Keratinocyte (primary cell): ENCODE measurements at regions not wholly inside any gene's neighbourhood (a gene's known extent, or its start where the extent isn't known, plus 50 kb on each side); places are given as distances from the start of the nearest gene placed in this dataset.

Experiments
- DNase-seq: peaks from one replicate; pipeline ENCODE4 v3.0.0-alpha.2; 2011; ENCODE audit warnings: low read depth, missing footprints, low spot score
- FAIRE-seq: peaks from 2 replicates; lab custom pipeline; 2011; peaks lifted over from hg19 to GRCh38; lab: Jason Lieb, UNC
- H2AFZ ChIP-seq: 2 replicates; pipeline ENCODE4 v1.6.0; 2012; ENCODE audit warnings: low read length, control low read depth, inconsistent platforms; ENCODE audit not compliant: control insufficient read depth
- H3K27ac ChIP-seq: 2 replicates; pipeline ENCODE4 v1.5.1; 2011; ENCODE audit warnings: low read length; ENCODE audit not compliant: control insufficient read depth, insufficient read depth
- H3K27me3 ChIP-seq: 3 replicates; pipeline ENCODE4 v1.6.0; 2011; ENCODE audit warnings: low read length; ENCODE audit not compliant: control insufficient read depth, insufficient read depth; ENCODE audit errors: extremely low read depth
- H3K36me3 ChIP-seq, 2 experiments: 2 replicates in 1 of 2; 3 replicates in 1 of 2; pipeline ENCODE4 v1.5.1; 2011; ENCODE audit warnings: low read length in 2 of 2, mild to moderate bottlenecking in 1 of 2; ENCODE audit not compliant: control insufficient read depth in 2 of 2, insufficient read depth in 2 of 2; ENCODE audit errors: extremely low read depth in 1 of 2
- H3K4me1 ChIP-seq: 3 replicates; pipeline ENCODE4 v1.5.1; 2011; ENCODE audit warnings: low read length; ENCODE audit not compliant: control insufficient read depth, insufficient read depth; ENCODE audit errors: extremely low read depth
- H3K4me2 ChIP-seq: 3 replicates; pipeline ENCODE4 v1.6.0; 2011; ENCODE audit warnings: low read depth, low read length; ENCODE audit not compliant: control insufficient read depth, insufficient read depth; ENCODE audit errors: extremely low read depth
- H3K4me3 ChIP-seq, 3 experiments: fragments of 200-600 bp in 1 of 3; sonication (generic) in 1 of 3; 2 replicates in 2 of 3; 3 replicates in 1 of 3; pipeline ENCODE4 v1.5.1; 2011 to 2016; ENCODE audit warnings: low read length in 3 of 3, mild to moderate bottlenecking in 3 of 3, control low read depth in 2 of 3, inconsistent platforms in 1 of 3, low read depth in 1 of 3, mixed read lengths in 1 of 3, mixed run types in 1 of 3, moderate library complexity in 1 of 3; ENCODE audit not compliant: control insufficient read depth in 2 of 3, insufficient read depth in 2 of 3; ENCODE audit errors: extremely low read depth in 1 of 3
- H3K79me2 ChIP-seq: 2 replicates; pipeline ENCODE4 v1.6.0; 2012; ENCODE audit warnings: low read length; ENCODE audit not compliant: control insufficient read depth, insufficient read depth
- H3K9ac ChIP-seq: 3 replicates; pipeline ENCODE4 v1.6.0; 2011; ENCODE audit warnings: low read length; ENCODE audit not compliant: control insufficient read depth, insufficient read depth; ENCODE audit errors: extremely low read depth
- H3K9me1 ChIP-seq: 3 replicates; pipeline ENCODE4 v1.6.0; 2011; ENCODE audit warnings: low read length; ENCODE audit not compliant: control insufficient read depth, insufficient read depth; ENCODE audit errors: extremely low read depth
- H3K9me3 ChIP-seq: 2 replicates; pipeline ENCODE4 v1.5.1; 2012; ENCODE audit warnings: low read depth, low read length; ENCODE audit not compliant: control insufficient read depth
- H4K20me1 ChIP-seq: 3 replicates; pipeline ENCODE4 v1.6.0; 2011; ENCODE audit warnings: low read length; ENCODE audit not compliant: control insufficient read depth, insufficient read depth; ENCODE audit errors: extremely low read depth
- CTCF ChIP-seq, 3 experiments: IDR thresholded peaks in 1 of 3; conservative IDR thresholded peaks in 1 of 3; optimal IDR thresholded peaks in 1 of 3; 2 replicates in 2 of 3; 3 replicates in 1 of 3; pipeline versions ENCODE3 to v1.5.1; 2011; ENCODE audit warnings: low read length in 3 of 3, mild to moderate bottlenecking in 3 of 3, moderate library complexity in 2 of 3, control low read depth in 1 of 3, inconsistent platforms in 1 of 3; ENCODE audit not compliant: insufficient read depth in 2 of 3; ENCODE audit errors: extremely low read depth in 1 of 3
- EZH2 ChIP-seq: IDR thresholded peaks from one replicate; pipeline ENCODE4 v1.6.1; 2012; ENCODE audit warnings: inconsistent platforms, mild to moderate bottlenecking, low read length, moderate library complexity
- dilution Hi-C: fragments of 300-500 bp; cut with MboI; formaldehyde crosslinking; loops from one replicate; pipeline ENCODE4 v1.7.0; 2020; ENCODE audit warnings: low sequenced_read_pairs; ENCODE audit not compliant: extremely low pct_ligation_motif_present

- no peaks in the 10 kb centered on the region for H3K27me3 ChIP-seq
- dilution Hi-C loops: no loop called here
Measured at GRCh38 chr5:179438011-179438441, 92.8 kb upstream of the ADAMTS2 start.

GRCh38 chr5:179437341-179438001, 92.2 kb upstream of the ADAMTS2 start:
- no peaks in the 10 kb centered on the region for H3K4me1 ChIP-seq
- no peak overlapping the region for H3K27ac ChIP-seq
- H3K36me3 ChIP-seq: no peaks in the 10 kb centered on the region
- no peaks in the 10 kb centered on the region for H3K27me3 ChIP-seq
- TF ChIP-seq CTCF (optimal IDR thresholded peaks at IDR 0.05 in 1 of 3, IDR thresholded peaks at IDR 0.05 in 1 of 3, conservative IDR thresholded peaks at IDR 0.05 in 1 of 3; ENCODE audit: extremely low read depth in 1 of 3, insufficient read depth in 2 of 3, low read length in 3 of 3) (no peak), EZH2 (no peak)
- no peaks in the 10 kb centered on the region for H3K79me2 ChIP-seq
- no peaks in the 10 kb centered on the region for H4K20me1 ChIP-seq
- dilution Hi-C loops: no loop called here
- H3K9ac ChIP-seq: no peak overlapping the region
- no peak overlapping the region for H3K4me2 ChIP-seq
- no peaks in the 10 kb centered on the region for H3K9me1 ChIP-seq
- H2AFZ ChIP-seq: no peak overlapping the region
- H3K4me3 ChIP-seq: no peak overlapping the region
- no peak for FAIRE-seq
- DNase-seq: no peak
- peaks cover 16% of the 10 kb centered on the region for H3K9me3 ChIP-seq

More at GRCh38 chr5:179438011-179438441, 92.8 kb upstream of the ADAMTS2 start:
- H3K79me2 ChIP-seq: no peaks in the 10 kb centered on the region
- no peaks in the 10 kb centered on the region for H3K36me3 ChIP-seq
- H3K27ac ChIP-seq: no peak overlapping the region
- no peaks in the 10 kb centered on the region for H4K20me1 ChIP-seq
- no peaks in the 10 kb centered on the region for H3K9me1 ChIP-seq
- no peak overlapping the region for H3K9ac ChIP-seq
- no peak overlapping the region for H3K4me2 ChIP-seq
- no peak for FAIRE-seq
- TF ChIP-seq CTCF (optimal IDR thresholded peaks at IDR 0.05 in 1 of 3, IDR thresholded peaks at IDR 0.05 in 1 of 3, conservative IDR thresholded peaks at IDR 0.05 in 1 of 3; ENCODE audit: extremely low read depth in 1 of 3, insufficient read depth in 2 of 3, low read length in 3 of 3) (no peak), EZH2 (no peak)
- H3K4me1 ChIP-seq: no peaks in the 10 kb centered on the region
- H3K9me3 ChIP-seq: peaks cover 15% of the 10 kb centered on the region
- DNase-seq: no peak
- no peak overlapping the region for H3K4me3 ChIP-seq
- H2AFZ ChIP-seq: no peak overlapping the region
